GM12875 (cell line): ENCODE measurements at regions not wholly inside any gene's neighbourhood (a gene's known extent, or its start where the extent isn't known, plus 50 kb on each side); places are given as distances from the start of the nearest gene placed in this dataset.

ENCODE experiments used
- H3K4me3 ChIP-seq: one replicate; pipeline ENCODE4 v1.5.1; 2011; ENCODE audit warnings: low read depth, low read length, control low read depth
- TF ChIP-seq, protein P1 (sequence below): IDR thresholded peaks from 2 replicates; pipeline ENCODE4 v1.5.1; 2011; ENCODE audit warnings: low read depth, mild to moderate bottlenecking, control low read depth, inconsistent platforms, low read length, moderate library complexity, borderline replicate concordance; ENCODE audit not compliant: insufficient read depth

DNA sequence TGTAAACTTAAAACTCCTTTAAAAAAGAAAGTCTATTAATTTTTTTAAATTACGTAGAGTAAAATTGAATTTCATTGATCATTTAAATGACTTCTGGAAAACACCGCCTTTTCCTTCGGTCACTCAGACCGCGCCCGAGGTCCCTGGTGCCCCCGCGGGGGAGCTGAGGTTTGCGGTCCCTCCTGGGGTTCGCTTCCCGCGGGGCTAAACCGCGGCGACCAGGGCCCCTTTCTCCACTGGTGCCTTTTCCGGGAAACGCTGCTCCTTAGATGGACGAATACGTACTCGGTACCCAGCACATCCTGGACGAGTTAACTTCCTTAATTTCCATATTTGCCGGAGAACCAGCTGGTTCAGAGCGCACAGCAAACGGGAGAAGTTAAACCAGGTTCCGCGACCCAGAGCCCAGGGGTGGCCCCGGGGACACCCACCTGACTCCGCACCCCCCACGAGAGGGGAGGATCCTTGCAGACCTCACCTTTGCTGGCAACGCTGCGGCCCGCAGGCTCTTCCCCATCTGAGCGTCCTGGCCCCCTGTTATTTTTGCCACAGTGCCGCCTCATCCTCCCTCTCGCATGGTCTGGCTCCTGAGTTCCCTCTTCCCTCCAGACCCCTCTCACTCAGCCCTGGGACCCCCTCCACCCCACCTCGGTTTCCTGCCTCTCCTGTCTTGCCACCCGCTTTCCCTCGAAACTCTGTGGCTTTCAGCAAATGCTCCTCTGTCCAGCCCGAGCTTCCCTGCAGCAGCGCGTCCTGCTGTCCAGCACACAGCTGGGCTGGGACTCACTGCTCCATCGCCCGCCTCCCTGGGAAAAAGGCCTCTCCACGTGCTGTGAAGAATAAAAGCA, 420.0 kb upstream of the MYT1L start:
- TF ChIP-seq, protein P1, sequence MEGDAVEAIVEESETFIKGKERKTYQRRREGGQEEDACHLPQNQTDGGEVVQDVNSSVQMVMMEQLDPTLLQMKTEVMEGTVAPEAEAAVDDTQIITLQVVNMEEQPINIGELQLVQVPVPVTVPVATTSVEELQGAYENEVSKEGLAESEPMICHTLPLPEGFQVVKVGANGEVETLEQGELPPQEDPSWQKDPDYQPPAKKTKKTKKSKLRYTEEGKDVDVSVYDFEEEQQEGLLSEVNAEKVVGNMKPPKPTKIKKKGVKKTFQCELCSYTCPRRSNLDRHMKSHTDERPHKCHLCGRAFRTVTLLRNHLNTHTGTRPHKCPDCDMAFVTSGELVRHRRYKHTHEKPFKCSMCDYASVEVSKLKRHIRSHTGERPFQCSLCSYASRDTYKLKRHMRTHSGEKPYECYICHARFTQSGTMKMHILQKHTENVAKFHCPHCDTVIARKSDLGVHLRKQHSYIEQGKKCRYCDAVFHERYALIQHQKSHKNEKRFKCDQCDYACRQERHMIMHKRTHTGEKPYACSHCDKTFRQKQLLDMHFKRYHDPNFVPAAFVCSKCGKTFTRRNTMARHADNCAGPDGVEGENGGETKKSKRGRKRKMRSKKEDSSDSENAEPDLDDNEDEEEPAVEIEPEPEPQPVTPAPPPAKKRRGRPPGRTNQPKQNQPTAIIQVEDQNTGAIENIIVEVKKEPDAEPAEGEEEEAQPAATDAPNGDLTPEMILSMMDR: no peak
- no peak overlapping the region for H3K4me3 ChIP-seq

- H3K4me3 ChIP-seq: no peak overlapping the region
- TF ChIP-seq, protein P1: no peak
Observed at GRCh38 chr2:2749206-2749598, 418.1 kb upstream of the MYT1L start.

GRCh38 chr2:2748399-2749205, 417.5 kb upstream of the MYT1L start:
- TF ChIP-seq, protein P1: no peak
- H3K4me3 ChIP-seq: no peak overlapping the region

- no peak overlapping the region for H3K4me3 ChIP-seq
- TF ChIP-seq, protein P1: no peak
Observed at GRCh38 chr2:2747797-2748301, 416.8 kb upstream of the MYT1L start.

DNA sequence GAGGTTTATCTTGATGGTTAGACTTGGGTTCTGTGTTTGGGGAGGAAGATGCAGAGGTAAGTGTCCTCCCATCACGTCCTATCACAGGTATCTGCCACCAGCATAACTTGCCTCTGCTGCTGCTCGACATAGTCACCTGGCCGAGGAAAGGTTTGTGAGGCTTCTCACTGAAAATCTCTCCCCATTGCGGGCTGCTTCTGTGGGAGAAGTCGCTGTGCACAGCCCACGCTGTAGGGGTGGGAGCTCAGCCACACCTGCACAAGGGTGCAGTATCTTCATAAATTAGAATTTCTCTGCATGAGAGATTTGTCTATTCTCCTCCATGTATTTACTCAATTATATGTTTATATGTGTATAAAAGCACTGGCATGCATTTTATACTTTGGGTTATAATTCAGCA, 415.7 kb upstream of the MYT1L start:
- TF ChIP-seq, protein P1: no peak
- H3K4me3 ChIP-seq: no peak overlapping the region

GRCh38 chr2:2744958-2745715, 414.1 kb upstream of the MYT1L start:
- TF ChIP-seq, protein P1: no peak
- no peak overlapping the region for H3K4me3 ChIP-seq
